ENCODE measurements at regions not wholly inside any gene's neighbourhood (a gene's known extent, or its start where the extent isn't known, plus 50 kb on each side); places are given as distances from the start of the nearest gene placed in this dataset.
A peak's percentile ranks its signal among the peaks of the same experiment; 100 is the strongest.

DNA sequence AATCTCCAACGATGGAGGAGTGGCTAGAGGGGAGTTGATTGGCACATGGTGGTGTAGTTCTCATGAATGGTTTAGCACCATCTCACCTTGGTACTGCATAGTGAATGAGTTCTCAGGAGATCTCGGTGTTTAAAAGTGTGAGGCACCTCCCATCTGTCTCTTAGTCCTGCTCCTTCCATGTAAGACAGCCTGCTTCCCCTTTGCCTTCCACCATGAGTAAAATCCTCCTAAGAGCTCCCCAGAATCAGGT, 428.8 kb upstream of the MAF start:
- Mint-ChIP-seq H3K27ac (no peak overlapping the region), H3K4me1 (ENCODE audit: low read depth) (peaks cover 11% of the 10 kb centered on the region), H3K9me3 (no peaks in the 10 kb centered on the region), H3K4me3 (no peak overlapping the region), H3K27me3 (peaks cover 3% of the 10 kb centered on the region), H3K36me3 (ENCODE audit: low read depth) (no peaks in the 10 kb centered on the region)
- ChIA-PET POLR2A (no interaction called here), CTCF (no interaction called here)
- ATAC-seq (no peak), DNase-seq (no peak)
- TF ChIP-seq CTCF (IDR thresholded peaks at IDR 0.05) = no peak
- intact Hi-C loops (cut with micrococcal nuclease) = no loop called here

- no peak overlapping the region for H3K27ac Mint-ChIP-seq
- no peaks in the 10 kb centered on the region for H3K9me3 Mint-ChIP-seq
- H3K36me3 Mint-ChIP-seq (ENCODE audit: low read depth) = no peaks in the 10 kb centered on the region
- ATAC-seq (no peak), DNase-seq (no peak)
- CTCF ChIA-PET = no interaction called here
- TF ChIP-seq CTCF (IDR thresholded peaks at IDR 0.05) = no peak
- intact Hi-C loops (cut with micrococcal nuclease) = no loop called here
- no peak overlapping the region for H3K4me3 Mint-ChIP-seq
- POLR2A ChIA-PET = no interaction called here
- H3K27me3 Mint-ChIP-seq = peaks cover 3% of the 10 kb centered on the region
- H3K4me1 Mint-ChIP-seq (ENCODE audit: low read depth) = peaks cover 11% of the 10 kb centered on the region
Measured at GRCh38 chr16:80028581-80029380, 428.2 kb upstream of the MAF start.

GRCh38 chr16:80027007-80027965, 426.7 kb upstream of the MAF start:
- ATAC-seq = peak; percentile 96
- CTCF ChIA-PET = no interaction called here

DNA sequence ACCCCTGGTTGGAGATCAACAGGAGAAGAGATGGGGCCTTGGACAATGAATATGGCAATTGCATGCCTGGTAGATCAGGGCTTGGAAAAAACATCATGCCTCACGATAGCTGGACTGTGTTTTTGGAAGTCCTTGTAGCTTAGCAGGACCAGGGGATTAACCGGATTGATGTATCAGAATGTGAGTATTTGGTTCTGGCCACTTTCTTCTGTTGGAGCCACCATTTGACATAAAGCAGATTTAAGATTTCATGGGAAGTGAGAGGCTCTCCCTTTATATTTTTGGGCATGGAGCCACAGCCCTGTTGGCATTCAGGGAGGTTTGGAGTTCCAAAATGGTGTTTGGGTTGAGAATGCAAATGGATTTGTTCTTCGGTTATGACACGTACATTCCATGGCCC, 424.7 kb upstream of the MAF start:
- TF ChIP-seq CTCF (IDR thresholded peaks at IDR 0.05) = no peak
- Mint-ChIP-seq H3K27me3 (peaks cover 2% of the 10 kb centered on the region), H3K36me3 (ENCODE audit: low read depth) (no peaks in the 10 kb centered on the region), H3K9me3 (no peaks in the 10 kb centered on the region), H3K4me3 (no peak overlapping the region), H3K27ac (no peak overlapping the region), H3K4me1 (ENCODE audit: low read depth) (peaks cover 11% of the 10 kb centered on the region)
- DNase-seq (no peak), ATAC-seq (no peak)
- CTCF ChIA-PET = no interaction called here
- POLR2A ChIA-PET = no interaction called here
- intact Hi-C loops (cut with micrococcal nuclease) = no loop called here

More at GRCh38 chr16:80027007-80027965, 426.7 kb upstream of the MAF start:
- peak; percentile 82 for DNase-seq
- Mint-ChIP-seq H3K9me3 (no peaks in the 10 kb centered on the region), H3K36me3 (ENCODE audit: low read depth) (no peaks in the 10 kb centered on the region), H3K4me1 (ENCODE audit: low read depth) (peaks cover 11% of the 10 kb centered on the region), H3K27ac (peak overlapping the region; percentile 29), H3K27me3 (peaks cover 2% of the 10 kb centered on the region), H3K4me3 (peak overlapping the region; percentile 46)
- no peak for TF ChIP-seq CTCF (IDR thresholded peaks at IDR 0.05)
- intact Hi-C loops (cut with micrococcal nuclease) = no loop called here
- POLR2A ChIA-PET = no interaction called here

DNA sequence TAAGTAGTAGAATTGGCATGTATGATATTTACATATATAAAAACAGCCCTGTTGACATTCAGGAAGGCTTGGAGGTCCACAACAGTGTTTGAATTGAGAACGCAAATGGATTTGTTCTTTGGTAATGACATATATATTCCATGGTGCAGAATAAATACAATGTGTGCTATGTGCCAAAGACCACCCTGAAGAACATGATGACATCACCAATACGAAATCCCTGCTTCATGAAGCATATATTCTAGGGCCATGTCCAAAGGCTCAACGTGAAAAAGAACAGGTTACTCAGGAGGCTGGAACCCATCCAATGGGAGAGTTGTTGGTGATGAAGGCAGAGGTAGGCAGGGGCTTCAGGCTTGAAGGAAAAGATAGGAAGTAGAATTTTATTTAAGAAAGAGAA, 423.9 kb upstream of the MAF start:
- DNase-seq = no peak
- POLR2A ChIA-PET = no interaction called here
- CTCF ChIA-PET = no interaction called here
- Mint-ChIP-seq H3K4me1 (ENCODE audit: low read depth) (peaks cover 11% of the 10 kb centered on the region), H3K36me3 (ENCODE audit: low read depth) (no peaks in the 10 kb centered on the region), H3K27ac (no peak overlapping the region), H3K27me3 (peaks cover 2% of the 10 kb centered on the region), H3K4me3 (no peak overlapping the region), H3K9me3 (no peaks in the 10 kb centered on the region)
- TF ChIP-seq CTCF (IDR thresholded peaks at IDR 0.05) = no peak
- intact Hi-C loops (cut with micrococcal nuclease) = no loop called here
- no peak for ATAC-seq
